SK-N-SH (cell line): ENCODE measurements at regions not wholly inside any gene's neighbourhood (a gene's known extent, or its start where the extent isn't known, plus 50 kb on each side); places are given as distances from the start of the nearest gene placed in this dataset.

Source experiments
- CTCF ChIA-PET: fragments of 300-600, 350-600 bp; formaldehyde crosslinking; extraction: SDS; loops from one replicate; lab custom pipeline; 2021; lab: Yijun Ruan, JAX
- POLR2A ChIA-PET: fragments of 350-600 bp; sonication (Branson Sonifier 250); formaldehyde crosslinking; extraction: SDS; loops from one replicate; lab custom pipeline; 2020; ENCODE audit warnings: antibody characterized with exemption, inconsistent platforms; lab: Yijun Ruan, JAX
- DNase-seq: peaks from one replicate; pipeline ENCODE4 v3.0.0; 2012
- H2AFZ ChIP-seq: fragments of 200-600 bp; sonication (generic); 2 replicates; pipeline ENCODE4 v1.8.1; 2016; ENCODE audit warnings: antibody characterized with exemption, mild to moderate bottlenecking, low read depth
- H3F3A ChIP-seq: fragments of 200-600 bp; sonication (generic); replicated peaks from 2 replicates; pipeline ENCODE3; 2016; ENCODE audit warnings: antibody characterized with exemption, mild to moderate bottlenecking; ENCODE audit not compliant: insufficient read depth
- H3K27ac ChIP-seq, 2 experiments: fragments of 200-500 bp in 1 of 2; fragments of 200-600 bp in 1 of 2; sonication (Bioruptor generic) in 1 of 2; sonication (generic), shearing (Covaris generic) in 1 of 2; 2 replicates each; pipeline versions ENCODE4 v1.5.1 to v1.6.1; 2014 to 2016; ENCODE audit warnings: low read depth in 2 of 2, inconsistent platforms in 1 of 2, low read length in 1 of 2, mild to moderate bottlenecking in 1 of 2, mixed read lengths in 1 of 2
- H3K27me3 ChIP-seq: fragments of 200-600 bp; sonication (generic), shearing (Covaris generic); 2 replicates; pipeline ENCODE4 v1.6.1; 2016; ENCODE audit warnings: mixed run types; ENCODE audit not compliant: insufficient read depth
- H3K36me3 ChIP-seq, 2 experiments: fragments of 200-500 bp in 1 of 2; fragments of 200-600 bp in 1 of 2; sonication (Bioruptor generic) in 1 of 2; sonication (generic) in 1 of 2; replicated peaks in 1 of 2; 2 replicates each; pipeline versions ENCODE3 to v1.5.1; 2014 to 2016; ENCODE audit warnings: low read length in 1 of 2, mild to moderate bottlenecking in 1 of 2; ENCODE audit not compliant: insufficient read depth in 2 of 2, control insufficient read depth in 1 of 2
- H3K4me1 ChIP-seq, 2 experiments: fragments of 200-500 bp in 1 of 2; fragments of 200-600 bp in 1 of 2; sonication (Bioruptor generic) in 1 of 2; sonication (generic), shearing (Covaris generic) in 1 of 2; 2 replicates each; pipeline versions ENCODE4 v1.5.1 to v1.6.1; 2014 to 2016; ENCODE audit warnings: low read depth in 1 of 2, low read length in 1 of 2, mixed run types in 1 of 2; ENCODE audit not compliant: insufficient read depth in 2 of 2, control insufficient read depth in 1 of 2
- H3K4me2 ChIP-seq: fragments of 200-600 bp; sonication (generic), shearing (Covaris generic); 2 replicates; pipeline ENCODE4 v1.6.1; 2017; ENCODE audit warnings: mixed run types
- H3K4me3 ChIP-seq, 2 experiments: fragments of 200-500 bp in 1 of 2; fragments of 200-600 bp in 1 of 2; sonication (Bioruptor generic) in 1 of 2; sonication (generic), shearing (Covaris generic) in 1 of 2; 2 replicates each; pipeline versions ENCODE4 v1.5.1 to v1.8.1; 2014 to 2016; ENCODE audit warnings: low read depth in 2 of 2, inconsistent platforms in 1 of 2, low read length in 1 of 2, mild to moderate bottlenecking in 1 of 2, mixed read lengths in 1 of 2, moderate library complexity in 1 of 2
- H3K79me2 ChIP-seq: fragments of 200-600 bp; sonication (generic); 2 replicates; pipeline ENCODE4 v1.8.1; 2017; ENCODE audit warnings: mild to moderate bottlenecking; ENCODE audit not compliant: insufficient read depth
- H3K9ac ChIP-seq: fragments of 200-600 bp; sonication (generic); 2 replicates; pipeline ENCODE4 v1.6.1; 2017; ENCODE audit warnings: mixed run types
- H3K9me2 ChIP-seq: fragments of 200-600 bp; sonication (generic); 2 replicates; pipeline ENCODE4 v1.6.1; 2017; ENCODE audit warnings: mixed run types
- H3K9me3 ChIP-seq: fragments of 200-600 bp; sonication (generic); 2 replicates; pipeline ENCODE4 v1.6.1; 2017; ENCODE audit warnings: mixed run types, mild to moderate bottlenecking, moderate library complexity
- H4K20me1 ChIP-seq: fragments of 200-600 bp; sonication (generic); 2 replicates; pipeline ENCODE4 v1.6.1; 2017; ENCODE audit warnings: mild to moderate bottlenecking, mixed run types; ENCODE audit not compliant: insufficient read depth
- EP300 ChIP-seq, 2 experiments: IDR thresholded peaks; 2 replicates each; pipeline versions ENCODE4 v1.4.0 to v1.6.1; 2012; ENCODE audit warnings: borderline replicate concordance in 1 of 2, low read depth in 1 of 2, low read length in 1 of 2
- EZH2phosphoT487 ChIP-seq: fragments of 200-600 bp; sonication (generic); IDR thresholded peaks from 2 replicates; pipeline ENCODE4 v1.6.1; 2017; ENCODE audit warnings: low read depth, mixed run types, mild to moderate bottlenecking, antibody characterized with exemption, moderate library complexity, borderline replicate concordance
- FOSL2 ChIP-seq: IDR thresholded peaks from 2 replicates; pipeline ENCODE4 v1.4.0; 2012; ENCODE audit warnings: low read depth, mild to moderate bottlenecking, moderate library complexity, borderline replicate concordance
- FOXJ3 ChIP-seq: sonication (generic); formaldehyde crosslinking; IDR thresholded peaks from 2 replicates; pipeline ENCODE4 v1.5.1; 2020; ENCODE audit warnings: mild to moderate bottlenecking, missing genetic modification reagents
- FOXM1 ChIP-seq: IDR thresholded peaks from 2 replicates; pipeline ENCODE4 v1.4.0; 2012; ENCODE audit warnings: low read depth, mild to moderate bottlenecking
- MAX ChIP-seq: IDR thresholded peaks from 2 replicates; pipeline ENCODE4 v1.4.0; 2012; ENCODE audit warnings: low read depth
- MXI1 ChIP-seq: IDR thresholded peaks from 2 replicates; pipeline ENCODE4 v1.6.1; 2012; ENCODE audit warnings: mild to moderate bottlenecking, low read depth, low read length, improper control_type of control experiment
- NFIC ChIP-seq: IDR thresholded peaks from 2 replicates; pipeline ENCODE4 v1.4.0; 2012; ENCODE audit warnings: borderline replicate concordance
- NRF1 ChIP-seq: IDR thresholded peaks from 2 replicates; pipeline ENCODE4 v1.6.1; 2012; ENCODE audit warnings: low read depth, mild to moderate bottlenecking, low read length
- POLR2AphosphoS5 ChIP-seq: IDR thresholded peaks from 2 replicates; pipeline ENCODE4 v1.6.1; 2012; ENCODE audit warnings: low read depth, low read length
- RAD21 ChIP-seq: IDR thresholded peaks from 2 replicates; pipeline ENCODE4 v1.6.1; 2012; ENCODE audit warnings: mild to moderate bottlenecking, low read length
- REST ChIP-seq: IDR thresholded peaks from 2 replicates; pipeline ENCODE4 v1.6.1; 2012; ENCODE audit warnings: mild to moderate bottlenecking, low read depth, low read length, moderate library complexity
- RXRA ChIP-seq: IDR thresholded peaks from 2 replicates; pipeline ENCODE4 v1.4.0; 2012; ENCODE audit warnings: low read depth, mild to moderate bottlenecking, borderline replicate concordance
- SMC3 ChIP-seq: IDR thresholded peaks from 2 replicates; pipeline ENCODE4 v1.6.1; 2012; ENCODE audit warnings: low read depth, low read length, improper control_type of control experiment
- TAF1 ChIP-seq: IDR thresholded peaks from 2 replicates; pipeline ENCODE4 v1.6.1; 2012; ENCODE audit warnings: low read depth, mild to moderate bottlenecking, low read length, moderate library complexity, borderline replicate concordance
- TCF12 ChIP-seq: IDR thresholded peaks from 2 replicates; pipeline ENCODE4 v1.4.0; 2012
- TEAD4 ChIP-seq: IDR thresholded peaks from 2 replicates; pipeline ENCODE4 v1.4.0; 2012; ENCODE audit warnings: mild to moderate bottlenecking, borderline replicate concordance; ENCODE audit not compliant: insufficient read depth
- USF1 ChIP-seq: IDR thresholded peaks from 2 replicates; pipeline ENCODE4 v1.4.0; 2012; ENCODE audit warnings: low read depth, borderline replicate concordance
- WGBS: methylation state at CpG from one replicate; pipeline ENCODE4 v1.1.6; 2017; ENCODE audit warnings: low lambda C conversion rate; 5-methylcytosine and 5-hydroxymethylcytosine counted together

GRCh38 chr16:6827931-6828330, 504.7 kb upstream of the RBFOX1 start:
- Histone ChIP-seq H3K9me2 (no peaks in the 10 kb centered on the region), H3K27me3 (no peaks in the 10 kb centered on the region), H3K9me3 (no peaks in the 10 kb centered on the region), H3K27ac (no peak overlapping the region), H4K20me1 (no peaks in the 10 kb centered on the region), H3K4me3 (no peak overlapping the region), H3F3A (no peaks in the 10 kb centered on the region), H3K79me2 (no peaks in the 10 kb centered on the region), H3K4me1 (no peaks in the 10 kb centered on the region), H3K9ac (no peak overlapping the region), H2AFZ (no peak overlapping the region), H3K4me2 (no peak overlapping the region), H3K36me3 (no peaks in the 10 kb centered on the region)
- no peak for TF ChIP-seq EZH2phosphoT487
- no peak for TF ChIP-seq NRF1
- no peak for TF ChIP-seq FOXM1
- TF ChIP-seq RXRA: no peak
- no peak for TF ChIP-seq RAD21
- ChIA-PET POLR2A (no interaction called here), CTCF (no interaction called here)
- WGBS: 14% methylated on average over 1 of the region's 1 CpG
- no peak for DNase-seq

- CTCF ChIA-PET: no interaction called here
- no peak for TF ChIP-seq FOXM1
- TF ChIP-seq MXI1: no peak
- TF ChIP-seq NFIC: no peak
- no peak for TF ChIP-seq TEAD4
- TF ChIP-seq MAX: no peak
- no peak for TF ChIP-seq TCF12
- 28% methylated on average over 4 of the region's 4 CpGs for WGBS
Measured at GRCh38 chr16:6827267-6827666, 505.4 kb upstream of the RBFOX1 start.

GRCh38 chr16:6822041-6822440, 510.6 kb upstream of the RBFOX1 start:
- Histone ChIP-seq H2AFZ (no peak overlapping the region), H3K36me3 (no peaks in the 10 kb centered on the region), H3K9me2 (no peaks in the 10 kb centered on the region), H3K9me3 (peaks cover 3% of the 10 kb centered on the region; the same call in 1 of the 2 replicates), H3K27ac (no peak overlapping the region), H3K4me3 (no peak overlapping the region), H3F3A (no peaks in the 10 kb centered on the region), H4K20me1 (no peaks in the 10 kb centered on the region), H3K9ac (no peak overlapping the region), H3K79me2 (no peaks in the 10 kb centered on the region), H3K27me3 (no peaks in the 10 kb centered on the region), H3K4me1 (no peaks in the 10 kb centered on the region), H3K4me2 (no peak overlapping the region)
- 37% methylated on average over 4 of the region's 4 CpGs for WGBS
- POLR2A ChIA-PET: no interaction called here
- DNase-seq: no peak
- CTCF ChIA-PET: no interaction called here
- TF ChIP-seq EP300 (IDR thresholded peaks at IDR 0.05; ENCODE audit: borderline replicate concordance in 1 of 2, low read depth in 1 of 2, low read length in 1 of 2) (no peak), FOXJ3 (CRISPR knock-in tag) (no peak), POLR2AphosphoS5 (no peak), NFIC (no peak), RAD21 (no peak), SMC3 (no peak), MAX (no peak), USF1 (no peak), FOSL2 (no peak), EZH2phosphoT487 (no peak), TAF1 (no peak), REST (no peak)

More at GRCh38 chr16:6827267-6827666, 505.4 kb upstream of the RBFOX1 start:
- DNase-seq: no peak
- H3K27ac ChIP-seq: no peak overlapping the region
- H2AFZ ChIP-seq: no peak overlapping the region
- no peaks in the 10 kb centered on the region for H3K36me3 ChIP-seq
- H3K9me2 ChIP-seq: no peaks in the 10 kb centered on the region
- H4K20me1 ChIP-seq: no peaks in the 10 kb centered on the region
- H3F3A ChIP-seq: no peaks in the 10 kb centered on the region
- H3K79me2 ChIP-seq: no peaks in the 10 kb centered on the region
- H3K9me3 ChIP-seq: no peaks in the 10 kb centered on the region
- POLR2A ChIA-PET: no interaction called here
- H3K9ac ChIP-seq: no peak overlapping the region
- H3K4me3 ChIP-seq: no peak overlapping the region
- H3K4me1 ChIP-seq: no peaks in the 10 kb centered on the region
- H3K4me2 ChIP-seq: no peak overlapping the region
- no peaks in the 10 kb centered on the region for H3K27me3 ChIP-seq
